PC-3 (cell line): ENCODE measurements at regions not wholly inside any gene's neighbourhood (a gene's known extent, or its start where the extent isn't known, plus 50 kb on each side); places are given as distances from the start of the nearest gene placed in this dataset.
"Not testable (repeated sequence)": the region's sequence is repeated elsewhere in the genome, so short reads cannot be mapped to it uniquely, and the experiment has no call there.

Experiments used
- ATAC-seq: fragments of 200-7000 bp; cut with Tn5 transposase; 2 replicates; pipeline ENCODE4 v1.9.1; 2020; ENCODE audit warnings: mild to moderate bottlenecking, moderate library complexity
- BruUV-seq: library from RNA; stranded (reverse); fragments of 400-500 nt; replicated peaks from 2 replicates; lab custom pipeline; 2021; lab: Mats Ljungman, UMichigan
- CTCF ChIA-PET: fragments of 300-600 bp; sonication (Branson Sonifier 250); formaldehyde crosslinking; loops from one replicate; lab custom pipeline; 2022; ENCODE audit warnings: antibody characterized with exemption; lab: Charles Lee
- POLR2A ChIA-PET: fragments of 300-600 bp; sonication (Branson Sonifier 250); formaldehyde crosslinking; loops from one replicate; lab custom pipeline; 2022; ENCODE audit warnings: antibody characterized with exemption; ENCODE audit not compliant: unreplicated experiment; lab: Charles Lee
- DNase-seq: peaks from one replicate; pipeline ENCODE4 v3.0.0-alpha.2; 2015
- H2AFZ ChIP-seq: fragments of 300-600 bp; sonication (generic); 2 replicates; pipeline ENCODE4 v1.6.0; 2016; ENCODE audit warnings: antibody characterized with exemption, low read length
- H3F3A ChIP-seq: fragments of 300-600 bp; sonication (generic); one replicate; pipeline ENCODE4 v1.6.0; 2017; ENCODE audit warnings: antibody characterized with exemption, low read length, control low read depth, mild to moderate bottlenecking; ENCODE audit not compliant: unreplicated experiment
- H3K27ac ChIP-seq: fragments of 300-600 bp; sonication (generic); 2 replicates; pipeline ENCODE4 v1.5.1; 2016; ENCODE audit warnings: mild to moderate bottlenecking, low read length
- H3K27me3 ChIP-seq: fragments of 300-600 bp; sonication (generic); 2 replicates; pipeline ENCODE4 v1.6.1; 2016; ENCODE audit warnings: low read length, mixed read lengths
- H3K36me3 ChIP-seq: fragments of 300-600 bp; sonication (generic); 2 replicates; pipeline ENCODE4 v1.6.1; 2016; ENCODE audit warnings: low read depth, mixed run types, low read length, mixed read lengths
- H3K4me1 ChIP-seq: fragments of 300-600 bp; sonication (generic); 2 replicates; pipeline ENCODE4 v1.5.1; 2016; ENCODE audit warnings: low read length; ENCODE audit not compliant: insufficient read depth
- H3K4me2 ChIP-seq: fragments of 300-600 bp; sonication (generic); 2 replicates; pipeline ENCODE4 v1.6.0; 2016; ENCODE audit warnings: low read length
- H3K4me3 ChIP-seq: fragments of 300-600 bp; sonication (generic); 2 replicates; pipeline ENCODE4 v1.5.1; 2016; ENCODE audit warnings: mild to moderate bottlenecking, low read length, mixed read lengths
- H3K79me2 ChIP-seq: fragments of 300-600 bp; sonication (generic); 2 replicates; pipeline ENCODE4 v1.6.1; 2017; ENCODE audit warnings: low read length, mixed read lengths
- H3K9ac ChIP-seq: fragments of 300-600 bp; sonication (generic); 2 replicates; pipeline ENCODE4 v1.6.0; 2016; ENCODE audit warnings: mild to moderate bottlenecking, low read length
- H3K9me2 ChIP-seq: fragments of 300-600 bp; sonication (generic); replicated peaks from 2 replicates; pipeline ENCODE4 v1.6.1; 2016; ENCODE audit warnings: mixed run types, low read length, mixed read lengths
- H3K9me3 ChIP-seq: fragments of 300-600 bp; sonication (generic); 2 replicates; pipeline ENCODE4 v1.6.1; 2016; ENCODE audit warnings: low read length, mixed read lengths
- H4K20me1 ChIP-seq: fragments of 300-600 bp; sonication (generic); 2 replicates; pipeline ENCODE4 v1.6.1; 2016; ENCODE audit warnings: low read length, mixed read lengths
- EZH2 ChIP-seq: fragments of 300-600 bp; sonication (generic); IDR thresholded peaks from one replicate; pipeline ENCODE4 v1.6.1; 2017; ENCODE audit warnings: antibody characterized with exemption, mild to moderate bottlenecking, low read length; ENCODE audit not compliant: unreplicated experiment
- EZH2phosphoT487 ChIP-seq: fragments of 300-600 bp; sonication (generic); IDR thresholded peaks from 2 replicates; pipeline ENCODE4 v1.6.1; 2018; ENCODE audit warnings: mild to moderate bottlenecking, antibody characterized with exemption, low read length, borderline replicate concordance
- intact Hi-C: fragments of 100-400 bp; cut with micrococcal nuclease; formaldehyde crosslinking; loops from 2 replicates; pipeline ENCODE4 v1.9.0; 2023
- TF ChIP-seq, protein P1 (sequence below): fragments of 300-600 bp; sonication (generic); conservative IDR thresholded peaks from 2 replicates; pipeline ENCODE4 v1.5.1; 2017; ENCODE audit warnings: antibody characterized with exemption, low read depth, mild to moderate bottlenecking, low read length

DNA sequence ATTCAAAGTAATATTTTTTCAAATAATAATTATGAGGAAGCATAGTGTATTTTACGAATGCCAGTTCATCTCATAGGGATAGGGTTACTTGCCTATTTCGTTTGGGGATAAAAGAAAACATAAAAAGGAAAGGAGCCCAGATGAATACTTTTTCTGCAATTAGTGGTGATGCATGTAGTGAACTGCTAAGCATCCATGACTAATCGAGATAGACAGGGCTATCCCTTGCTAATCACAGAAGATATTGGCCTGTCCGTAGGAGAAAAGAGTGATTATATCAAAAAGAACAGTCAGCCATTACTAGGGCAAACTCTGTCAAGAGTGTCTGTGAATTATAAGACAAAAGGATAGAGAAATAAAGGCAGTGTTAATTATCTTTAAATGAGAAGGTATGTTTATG is 746.1 kb downstream of the C4orf33 start:
- BruUV-seq: no TSS peak
- DNase-seq (no peak), ATAC-seq (no peak)
- no peaks in the 10 kb centered on the region for H3K79me2 ChIP-seq
- intact Hi-C loops: no loop called here
- H3K36me3 ChIP-seq: no peaks in the 10 kb centered on the region
- no peaks in the 10 kb centered on the region for H3K9me3 ChIP-seq
- no peaks in the 10 kb centered on the region for H3K4me1 ChIP-seq
- no peak overlapping the region for H3K4me2 ChIP-seq
- H2AFZ ChIP-seq: no peak overlapping the region
- no peaks in the 10 kb centered on the region for H4K20me1 ChIP-seq
- H3K27ac ChIP-seq: no peak overlapping the region
- no peaks in the 10 kb centered on the region for H3K27me3 ChIP-seq
- TF ChIP-seq EZH2 (no peak), EZH2phosphoT487 (no peak)
- TF ChIP-seq, protein P1, sequence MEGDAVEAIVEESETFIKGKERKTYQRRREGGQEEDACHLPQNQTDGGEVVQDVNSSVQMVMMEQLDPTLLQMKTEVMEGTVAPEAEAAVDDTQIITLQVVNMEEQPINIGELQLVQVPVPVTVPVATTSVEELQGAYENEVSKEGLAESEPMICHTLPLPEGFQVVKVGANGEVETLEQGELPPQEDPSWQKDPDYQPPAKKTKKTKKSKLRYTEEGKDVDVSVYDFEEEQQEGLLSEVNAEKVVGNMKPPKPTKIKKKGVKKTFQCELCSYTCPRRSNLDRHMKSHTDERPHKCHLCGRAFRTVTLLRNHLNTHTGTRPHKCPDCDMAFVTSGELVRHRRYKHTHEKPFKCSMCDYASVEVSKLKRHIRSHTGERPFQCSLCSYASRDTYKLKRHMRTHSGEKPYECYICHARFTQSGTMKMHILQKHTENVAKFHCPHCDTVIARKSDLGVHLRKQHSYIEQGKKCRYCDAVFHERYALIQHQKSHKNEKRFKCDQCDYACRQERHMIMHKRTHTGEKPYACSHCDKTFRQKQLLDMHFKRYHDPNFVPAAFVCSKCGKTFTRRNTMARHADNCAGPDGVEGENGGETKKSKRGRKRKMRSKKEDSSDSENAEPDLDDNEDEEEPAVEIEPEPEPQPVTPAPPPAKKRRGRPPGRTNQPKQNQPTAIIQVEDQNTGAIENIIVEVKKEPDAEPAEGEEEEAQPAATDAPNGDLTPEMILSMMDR: no peak
- ChIA-PET POLR2A (no interaction called here), CTCF (no interaction called here)
- no peak overlapping the region for H3K4me3 ChIP-seq
- H3K9me2 ChIP-seq: no peaks in the 10 kb centered on the region
- no peak overlapping the region for H3K9ac ChIP-seq
- H3F3A ChIP-seq: no peaks in the 10 kb centered on the region

DNA sequence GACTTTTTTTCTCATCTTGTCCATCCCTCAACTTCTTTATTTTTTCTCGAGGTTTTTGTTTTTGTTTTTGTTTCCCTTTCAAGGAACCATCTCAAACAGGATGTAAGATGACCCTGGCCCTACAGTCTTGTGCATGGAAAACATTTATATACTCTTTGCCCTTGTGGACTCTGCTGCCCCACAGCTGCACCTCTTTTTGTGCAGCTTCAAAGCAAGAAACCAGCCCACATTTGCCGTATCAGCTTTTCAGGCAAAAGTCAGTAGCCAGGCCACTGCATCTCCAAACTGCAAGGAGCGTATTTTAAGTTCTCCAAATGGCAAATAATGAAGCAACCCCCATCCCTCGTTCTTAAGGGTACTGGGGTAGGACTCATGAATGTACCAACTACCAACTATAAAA is 756.5 kb downstream of the C4orf33 start:
- H3K4me2 ChIP-seq: 0 out of 2 replicates have a peak overlapping the region, but pooled peaks have one; percentile 8
- no peaks in the 10 kb centered on the region for H3K9me2 ChIP-seq
- no peak overlapping the region for H3K4me3 ChIP-seq
- no peaks in the 10 kb centered on the region for H3K27me3 ChIP-seq
- ChIA-PET CTCF (no interaction called here), POLR2A (no interaction called here)
- no peak overlapping the region for H3K9ac ChIP-seq
- intact Hi-C loops: no loop called here
- peaks cover 6% of the 10 kb centered on the region; the same call in 1 of the 2 replicates for H3K4me1 ChIP-seq
- no peaks in the 10 kb centered on the region for H3F3A ChIP-seq
- ATAC-seq: no peak
- H2AFZ ChIP-seq: no peak overlapping the region
- TF ChIP-seq EZH2: no peak
- TF ChIP-seq, protein P1: no peak
- no peak for TF ChIP-seq EZH2phosphoT487
- no peak overlapping the region for H3K27ac ChIP-seq
- DNase-seq: no peak
- no peaks in the 10 kb centered on the region for H4K20me1 ChIP-seq
- no peaks in the 10 kb centered on the region for H3K9me3 ChIP-seq
- H3K79me2 ChIP-seq: no peaks in the 10 kb centered on the region
- no TSS peak for BruUV-seq
- no peaks in the 10 kb centered on the region for H3K36me3 ChIP-seq

DNA sequence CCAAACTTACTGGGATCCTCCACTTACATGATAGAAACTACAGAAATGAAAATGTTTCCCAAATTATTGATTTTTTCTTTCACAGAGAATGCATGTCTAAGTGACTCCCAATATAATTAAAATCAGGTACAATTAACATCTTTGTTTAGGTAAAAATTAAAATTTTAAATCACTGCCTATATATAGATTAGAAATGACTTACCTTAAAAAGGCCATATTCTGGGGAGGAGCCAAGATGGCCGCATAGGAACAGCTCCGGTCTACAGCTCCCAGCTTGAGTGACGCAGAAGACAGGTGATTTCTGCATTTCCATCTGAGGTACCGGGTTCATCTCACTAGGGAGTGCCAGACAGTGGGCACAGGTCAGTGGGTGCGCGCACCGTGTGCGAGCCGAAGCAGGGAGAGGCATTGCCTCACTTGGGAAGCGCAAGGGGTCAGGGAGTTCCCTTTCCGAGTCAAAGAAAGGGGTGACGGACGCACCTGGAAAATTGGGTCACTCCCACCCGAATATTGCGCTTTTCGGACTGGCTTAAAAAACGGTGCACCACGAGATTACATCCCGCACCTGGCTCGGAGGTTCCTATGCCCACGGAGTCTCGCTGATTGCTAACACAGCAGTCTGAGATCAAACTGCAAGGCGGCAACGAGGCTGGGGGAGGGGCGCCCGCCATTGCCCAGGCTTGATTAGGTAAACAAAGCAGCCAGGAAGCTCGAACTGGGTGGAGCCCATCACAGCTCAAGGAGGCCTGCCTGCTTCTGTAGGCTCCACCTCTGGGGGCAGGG is 757.9 kb downstream of the C4orf33 start:
- H3K9me2 ChIP-seq, H3K9me3 ChIP-seq, H3K9ac ChIP-seq, H3K27ac ChIP-seq, H3K79me2 ChIP-seq, H3K4me2 ChIP-seq, H3K36me3 ChIP-seq, ATAC-seq, H3K4me1 ChIP-seq, DNase-seq, CTCF ChIA-PET, BruUV-seq, H4K20me1 ChIP-seq, H3F3A ChIP-seq, intact Hi-C loops, H2AFZ ChIP-seq, H3K27me3 ChIP-seq, H3K4me3 ChIP-seq, POLR2A ChIA-PET: not testable (repeated sequence)
